Mesendoderm (in vitro differentiated cells): ENCODE measurements at regions not wholly inside any gene's neighbourhood (a gene's known extent, or its start where the extent isn't known, plus 50 kb on each side); places are given as distances from the start of the nearest gene placed in this dataset.

Source experiments
- DNase-seq: peaks from one replicate; pipeline ENCODE4 v3.0.0; 2013
- H2AK5ac ChIP-seq: 2 replicates; pipeline ENCODE4 v1.6.1; 2013; ENCODE audit warnings: low read length, inconsistent platforms
- H2BK120ac ChIP-seq: 2 replicates; pipeline ENCODE4 v1.6.1; 2013; ENCODE audit warnings: low read depth, mild to moderate bottlenecking, low read length, moderate library complexity, mixed read lengths
- H2BK15ac ChIP-seq: replicated peaks from 2 replicates; pipeline ENCODE4 v1.6.1; 2013; ENCODE audit warnings: low read depth, mild to moderate bottlenecking, moderate library complexity
- H2BK5ac ChIP-seq: 2 replicates; pipeline ENCODE4 v1.6.1; 2013; ENCODE audit warnings: low read length, inconsistent platforms
- H3K18ac ChIP-seq: 2 replicates; pipeline ENCODE4 v1.6.1; 2013; ENCODE audit warnings: mild to moderate bottlenecking, low read length, mixed read lengths
- H3K23ac ChIP-seq: one replicate; pipeline ENCODE4 v1.6.1; 2013; ENCODE audit warnings: low read length
- H3K27ac ChIP-seq: 2 replicates; pipeline ENCODE4 v1.5.1; 2013; ENCODE audit warnings: low read depth, mild to moderate bottlenecking, inconsistent platforms, low read length, moderate library complexity
- H3K27me3 ChIP-seq: 2 replicates; pipeline ENCODE4 v1.6.1; 2013; ENCODE audit warnings: low read length, control low read depth, mild to moderate bottlenecking, inconsistent platforms; ENCODE audit not compliant: insufficient read depth, poor library complexity
- H3K36me3 ChIP-seq: 2 replicates; pipeline ENCODE4 v1.6.1; 2013; ENCODE audit warnings: low read length, inconsistent platforms; ENCODE audit not compliant: control insufficient read depth, insufficient read depth
- H3K4ac ChIP-seq: one replicate; pipeline ENCODE4 v1.6.1; 2013; ENCODE audit warnings: low read depth, mild to moderate bottlenecking, low read length, moderate library complexity
- H3K4me1 ChIP-seq: 2 replicates; pipeline ENCODE4 v1.6.1; 2013; ENCODE audit warnings: low read depth, low read length, inconsistent platforms; ENCODE audit not compliant: control insufficient read depth
- H3K4me2 ChIP-seq: 2 replicates; pipeline ENCODE4 v1.6.1; 2013; ENCODE audit warnings: low read length
- H3K4me3 ChIP-seq: 2 replicates; pipeline ENCODE4 v1.5.1; 2013; ENCODE audit warnings: mild to moderate bottlenecking, low read length
- H3K56ac ChIP-seq: one replicate; pipeline ENCODE4 v1.6.1; 2013; ENCODE audit warnings: low read length
- H3K79me1 ChIP-seq: 2 replicates; pipeline ENCODE4 v1.6.1; 2013; ENCODE audit warnings: low read length, inconsistent platforms
- H3K79me2 ChIP-seq: 2 replicates; pipeline ENCODE4 v1.6.1; 2013; ENCODE audit warnings: mild to moderate bottlenecking, low read length; ENCODE audit not compliant: control insufficient read depth, insufficient read depth
- H3K9ac ChIP-seq: 2 replicates; pipeline ENCODE4 v1.6.1; 2013; ENCODE audit warnings: low read length, inconsistent platforms
- H4K5ac ChIP-seq: one replicate; pipeline ENCODE4 v1.6.1; 2013; ENCODE audit warnings: low read length
- H4K8ac ChIP-seq: one replicate; pipeline ENCODE4 v1.6.1; 2013; ENCODE audit warnings: low read depth, mild to moderate bottlenecking, control low read depth, low read length, moderate library complexity
- WGBS: extraction: QIAGEN DNeasy Blood & Tissue Kit; methylation state at CpG from one replicate; pipeline ENCODE4 v1.1.7; 2013; ENCODE audit warnings: low lambda C conversion rate, missing lambda C conversion rate; ENCODE audit not compliant: insufficient coverage; ENCODE audit errors: extremely low coverage; 5-methylcytosine and 5-hydroxymethylcytosine counted together

GRCh38 chr2:7891312-7891711, 790.5 kb upstream of the ID2 start:
- Histone ChIP-seq H3K4me1 (no peaks in the 10 kb centered on the region), H3K9ac (no peak overlapping the region), H2BK120ac (no peak overlapping the region), H3K27ac (no peak overlapping the region), H3K79me2 (peaks cover 5% of the 10 kb centered on the region), H2AK5ac (no peak overlapping the region), H3K36me3 (no peaks in the 10 kb centered on the region), H3K4me3 (no peak overlapping the region), H3K56ac (no peak overlapping the region), H3K79me1 (peaks cover 2% of the 10 kb centered on the region), H2BK15ac (no peak overlapping the region), H4K5ac (no peak overlapping the region), H3K23ac (no peak overlapping the region), H3K27me3 (no peaks in the 10 kb centered on the region), H4K8ac (peak overlapping the region; percentile 28), H2BK5ac (no peak overlapping the region), H3K4me2 (no peak overlapping the region), H3K18ac (no peak overlapping the region), H3K4ac (no peak overlapping the region)
- peak; percentile 45 for DNase-seq
- WGBS = no CpG with 5 or more reads among the region's 2 CpGs

GRCh38 chr2:7895289-7895688, 786.6 kb upstream of the ID2 start:
- no peaks in the 10 kb centered on the region for H3K79me2 ChIP-seq
- H3K36me3 ChIP-seq = no peaks in the 10 kb centered on the region
- no peak for DNase-seq
- H3K56ac ChIP-seq = no peak overlapping the region
- WGBS = no CpG with 5 or more reads among the region's 3 CpGs
- H3K23ac ChIP-seq = no peak overlapping the region
- no peak overlapping the region for H2AK5ac ChIP-seq
- no peak overlapping the region for H3K9ac ChIP-seq
- H3K27me3 ChIP-seq = no peaks in the 10 kb centered on the region
- H3K4me3 ChIP-seq = no peak overlapping the region
- H3K4me1 ChIP-seq = no peaks in the 10 kb centered on the region
- no peaks in the 10 kb centered on the region for H3K79me1 ChIP-seq
- H3K4ac ChIP-seq = no peak overlapping the region
- no peak overlapping the region for H3K27ac ChIP-seq
- no peak overlapping the region for H3K4me2 ChIP-seq
- no peak overlapping the region for H2BK5ac ChIP-seq
- no peak overlapping the region for H4K8ac ChIP-seq
- H2BK15ac ChIP-seq = no peak overlapping the region
- H4K5ac ChIP-seq = no peak overlapping the region
- no peak overlapping the region for H3K18ac ChIP-seq
- H2BK120ac ChIP-seq = no peak overlapping the region

GRCh38 chr2:7896940-7897487, 784.8 kb upstream of the ID2 start:
- Histone ChIP-seq H2AK5ac (no peak overlapping the region), H3K56ac (no peak overlapping the region), H3K4me1 (no peaks in the 10 kb centered on the region), H2BK15ac (no peak overlapping the region), H3K27me3 (no peaks in the 10 kb centered on the region), H3K27ac (no peak overlapping the region), H3K79me2 (no peaks in the 10 kb centered on the region), H3K4me3 (no peak overlapping the region), H2BK5ac (no peak overlapping the region), H3K23ac (no peak overlapping the region), H4K5ac (no peak overlapping the region), H3K79me1 (no peaks in the 10 kb centered on the region), H3K18ac (no peak overlapping the region), H4K8ac (no peak overlapping the region), H3K4me2 (no peak overlapping the region), H3K36me3 (no peaks in the 10 kb centered on the region), H2BK120ac (no peak overlapping the region), H3K4ac (no peak overlapping the region), H3K9ac (no peak overlapping the region)
- no CpG with 5 or more reads among the region's 5 CpGs for WGBS
- no peak for DNase-seq

GRCh38 chr2:7899241-7899640, 782.6 kb upstream of the ID2 start:
- Histone ChIP-seq H3K4me2 (no peak overlapping the region), H3K27me3 (no peaks in the 10 kb centered on the region), H2BK5ac (no peak overlapping the region), H4K8ac (no peak overlapping the region), H2AK5ac (no peak overlapping the region), H2BK120ac (no peak overlapping the region), H3K23ac (no peak overlapping the region), H3K4me3 (no peak overlapping the region), H3K9ac (no peak overlapping the region), H3K36me3 (no peaks in the 10 kb centered on the region), H3K79me2 (no peaks in the 10 kb centered on the region), H4K5ac (no peak overlapping the region), H3K56ac (no peak overlapping the region), H2BK15ac (no peak overlapping the region), H3K79me1 (no peaks in the 10 kb centered on the region), H3K4ac (no peak overlapping the region), H3K18ac (no peak overlapping the region), H3K4me1 (no peaks in the 10 kb centered on the region), H3K27ac (peak overlapping the region; percentile 33)
- 100% methylated on average over 1 of the region's 5 CpGs for WGBS
- DNase-seq = no peak

GRCh38 chr2:7899923-7900322, 781.9 kb upstream of the ID2 start:
- Histone ChIP-seq H3K79me1 (no peaks in the 10 kb centered on the region), H3K27ac (no peak overlapping the region), H3K4me1 (no peaks in the 10 kb centered on the region), H3K23ac (no peak overlapping the region), H2BK5ac (no peak overlapping the region), H3K9ac (no peak overlapping the region), H3K4me2 (no peak overlapping the region), H4K5ac (no peak overlapping the region), H2BK15ac (no peak overlapping the region), H4K8ac (no peak overlapping the region), H2BK120ac (no peak overlapping the region), H3K56ac (no peak overlapping the region), H2AK5ac (no peak overlapping the region), H3K79me2 (no peaks in the 10 kb centered on the region), H3K27me3 (no peaks in the 10 kb centered on the region), H3K18ac (no peak overlapping the region), H3K4me3 (no peak overlapping the region), H3K4ac (no peak overlapping the region), H3K36me3 (no peaks in the 10 kb centered on the region)
- DNase-seq = peak; percentile 23
- WGBS = no CpG with 5 or more reads among the region's 1 CpG

GRCh38 chr2:7900593-7900992, 781.3 kb upstream of the ID2 start:
- no peaks in the 10 kb centered on the region for H3K36me3 ChIP-seq
- no peak overlapping the region for H3K4me3 ChIP-seq
- H3K4me2 ChIP-seq = no peak overlapping the region
- no peak overlapping the region for H3K4ac ChIP-seq
- H3K9ac ChIP-seq = no peak overlapping the region
- H3K79me1 ChIP-seq = no peaks in the 10 kb centered on the region
- no peaks in the 10 kb centered on the region for H3K27me3 ChIP-seq
- H3K23ac ChIP-seq = no peak overlapping the region
- no CpG with 5 or more reads among the region's 5 CpGs for WGBS
- no peak overlapping the region for H4K5ac ChIP-seq
- no peak overlapping the region for H3K18ac ChIP-seq
- H2BK120ac ChIP-seq = no peak overlapping the region
- no peak for DNase-seq
- H2AK5ac ChIP-seq = no peak overlapping the region
- H3K79me2 ChIP-seq = no peaks in the 10 kb centered on the region
- H3K27ac ChIP-seq = no peak overlapping the region
- no peak overlapping the region for H3K56ac ChIP-seq
- no peak overlapping the region for H4K8ac ChIP-seq
- H2BK15ac ChIP-seq = no peak overlapping the region
- no peaks in the 10 kb centered on the region for H3K4me1 ChIP-seq
- H2BK5ac ChIP-seq = no peak overlapping the region
